ENCODE measurements at regions not wholly inside any gene's neighbourhood (a gene's known extent, or its start where the extent isn't known, plus 50 kb on each side); places are given as distances from the start of the nearest gene placed in this dataset.

GRCh38 chr11:92432515-92432914 lies 207.9 kb downstream of the FAT3 start:
- Histone ChIP-seq H3K4me1 (ENCODE audit: insufficient read depth, low read length) (no peaks in the 10 kb centered on the region), H2AFZ (ENCODE audit: low read length) (no peak overlapping the region), H3K9me3 (ENCODE audit: low read length) (no peaks in the 10 kb centered on the region), H3K27ac (ENCODE audit: extremely low read length, insufficient read depth, low read length) (no peak overlapping the region), H3K4me2 (ENCODE audit: low read depth, low read length) (no peak overlapping the region), H3K79me2 (ENCODE audit: insufficient read depth, low read length) (no peaks in the 10 kb centered on the region), H3K27me3 (ENCODE audit: control insufficient read depth in 1 of 2, insufficient read depth in 2 of 2, low read length in 2 of 2) (no peaks in the 10 kb centered on the region), H4K20me1 (ENCODE audit: insufficient read depth, low read length) (no peaks in the 10 kb centered on the region), H3K36me3 (replicated peaks in 1 of 2; ENCODE audit: control insufficient read depth in 1 of 2, insufficient read depth in 2 of 2, low read length in 2 of 2) (no peaks in the 10 kb centered on the region), H3K9ac (ENCODE audit: insufficient read depth, low read depth, low read length) (no peak overlapping the region), H3K4me3 (replicated peaks in 1 of 3; ENCODE audit: insufficient read depth in 1 of 3, low read depth in 2 of 3, low read length in 3 of 3) (no peak overlapping the region)
- intact Hi-C loops (cut with micrococcal nuclease; ENCODE audit: unreplicated experiment) (no loop called here), in situ Hi-C loops (cut with HindIII; ENCODE audit: extremely low pct_ligation_motif_present, low pct_unique_long_range_greater_than_20kb) (no loop called here)
- ChIA-PET CTCF (ENCODE audit: low intra/inter-chr PET ratio, low total read pairs) (no interaction called here), POLR2A (no interaction called here)
- no TSS peak for BruUV-seq (replicated peaks)
- FAIRE-seq (no peak), ATAC-seq (no peak), DNase-seq (ENCODE audit: low spot score) (no peak)
- TF ChIP-seq SMAD9 (CRISPR knock-in tag; IDR thresholded peaks at IDR 0.05) (no peak), NAIF1 (CRISPR knock-in tag; IDR thresholded peaks at IDR 0.05; ENCODE audit: borderline replicate concordance) (no peak), HMGXB3 (CRISPR knock-in tag; IDR thresholded peaks at IDR 0.05; ENCODE audit: borderline replicate concordance) (no peak), ZNF576 (CRISPR knock-in tag; IDR thresholded peaks at IDR 0.05) (no peak), ZNF720 (CRISPR knock-in tag; IDR thresholded peaks at IDR 0.05) (no peak), ZNF138 (CRISPR knock-in tag; IDR thresholded peaks at IDR 0.05; ENCODE audit: low read depth) (no peak), ZBTB43 (CRISPR knock-in tag; conservative IDR thresholded peaks at IDR 0.05) (no peak)
- WGBS (ENCODE audit: low lambda C conversion rate) = 0% methylated on average over 3 of the region's 4 CpGs
